IPS-20b (cell line): ENCODE measurements at regions not wholly inside any gene's neighbourhood (a gene's known extent, or its start where the extent isn't known, plus 50 kb on each side); places are given as distances from the start of the nearest gene placed in this dataset.

Source experiments
- H3K27ac ChIP-seq: one replicate; pipeline ENCODE4 v1.5.1; 2013; ENCODE audit warnings: low read length
- H3K27me3 ChIP-seq: 2 replicates; pipeline ENCODE4 v1.6.1; 2013; ENCODE audit warnings: mild to moderate bottlenecking, low read length, inconsistent platforms; ENCODE audit not compliant: insufficient read depth
- H3K36me3 ChIP-seq: 2 replicates; pipeline ENCODE4 v1.6.1; 2013; ENCODE audit warnings: low read depth, mild to moderate bottlenecking, inconsistent platforms, low read length, moderate library complexity; ENCODE audit not compliant: insufficient read depth
- H3K4me1 ChIP-seq: 2 replicates; pipeline ENCODE4 v1.6.1; 2013; ENCODE audit warnings: mild to moderate bottlenecking, control low read depth, inconsistent platforms, low read length, moderate library complexity; ENCODE audit not compliant: insufficient read depth
- H3K4me3 ChIP-seq: 2 replicates; pipeline ENCODE4 v1.5.1; 2013; ENCODE audit warnings: mild to moderate bottlenecking, low read length, inconsistent platforms
- H3K9ac ChIP-seq: 2 replicates; pipeline ENCODE4 v1.6.1; 2013; ENCODE audit warnings: low read depth, mild to moderate bottlenecking, inconsistent platforms, low read length, moderate library complexity
- H3K9me3 ChIP-seq: 2 replicates; pipeline ENCODE4 v1.6.1; 2013; ENCODE audit warnings: mild to moderate bottlenecking, low read depth, low read length, inconsistent platforms; ENCODE audit not compliant: insufficient read depth

DNA sequence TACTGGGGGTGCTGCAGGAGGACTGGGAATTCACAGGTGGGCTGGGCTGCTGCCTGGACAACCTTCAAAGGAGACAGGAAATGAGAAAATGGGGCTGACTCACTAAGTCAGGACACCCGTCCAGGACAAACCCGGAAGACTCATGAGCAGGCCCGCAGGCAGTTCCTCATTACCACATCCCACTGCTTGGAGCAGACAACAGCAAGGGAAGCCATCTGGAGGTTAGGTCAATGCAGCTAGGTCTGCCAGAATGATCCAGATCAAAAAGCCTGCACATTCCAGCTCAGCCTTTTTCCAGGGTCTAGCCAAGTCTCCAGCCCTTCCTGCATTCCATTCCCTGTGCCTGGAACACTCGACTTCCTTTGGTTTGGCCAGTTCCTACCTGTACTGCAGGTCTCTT lies 536.5 kb upstream of the CDH11 start:
- H3K27ac ChIP-seq: no peak overlapping the region

GRCh38 chr16:65657556-65657955 lies 535.7 kb upstream of the CDH11 start:
- peaks cover 2% of the 10 kb centered on the region; the same call in 1 of the 2 replicates for H3K4me1 ChIP-seq
- H3K9ac ChIP-seq: no peak overlapping the region
- H3K36me3 ChIP-seq: no peaks in the 10 kb centered on the region
- no peak overlapping the region for H3K27ac ChIP-seq
- H3K27me3 ChIP-seq: no peaks in the 10 kb centered on the region
- no peak overlapping the region for H3K4me3 ChIP-seq
- H3K9me3 ChIP-seq: no peaks in the 10 kb centered on the region

More for the DNA sequence above, 536.5 kb upstream of the CDH11 start:
- Histone ChIP-seq H3K4me1 (peaks cover 2% of the 10 kb centered on the region; the same call in 1 of the 2 replicates), H3K4me3 (no peak overlapping the region), H3K9me3 (no peaks in the 10 kb centered on the region), H3K27me3 (no peaks in the 10 kb centered on the region), H3K36me3 (no peaks in the 10 kb centered on the region), H3K9ac (no peak overlapping the region)

- H3K9me3 ChIP-seq: no peaks in the 10 kb centered on the region
- H3K27me3 ChIP-seq: no peaks in the 10 kb centered on the region
- no peak overlapping the region for H3K9ac ChIP-seq
- H3K4me1 ChIP-seq: peaks cover 2% of the 10 kb centered on the region; the same call in 1 of the 2 replicates
- no peak overlapping the region for H3K4me3 ChIP-seq
- no peak overlapping the region for H3K27ac ChIP-seq
- H3K36me3 ChIP-seq: no peaks in the 10 kb centered on the region
Measured at GRCh38 chr16:65657071-65657494, 535.2 kb upstream of the CDH11 start.

- no peak overlapping the region for H3K9ac ChIP-seq
- H3K4me1 ChIP-seq: peaks cover 2% of the 10 kb centered on the region; the same call in 1 of the 2 replicates
- no peak overlapping the region for H3K27ac ChIP-seq
Measured at GRCh38 chr16:65655802-65656201, 533.9 kb upstream of the CDH11 start.

GRCh38 chr16:65648101-65648500 lies 526.2 kb upstream of the CDH11 start:
- Histone ChIP-seq H3K4me3 (no peak overlapping the region), H3K9me3 (no peaks in the 10 kb centered on the region), H3K36me3 (no peaks in the 10 kb centered on the region), H3K4me1 (no peaks in the 10 kb centered on the region), H3K9ac (no peak overlapping the region), H3K27ac (no peak overlapping the region), H3K27me3 (no peaks in the 10 kb centered on the region)

More at GRCh38 chr16:65655802-65656201, 533.9 kb upstream of the CDH11 start:
- H3K27me3 ChIP-seq: no peaks in the 10 kb centered on the region
- no peak overlapping the region for H3K4me3 ChIP-seq
- H3K36me3 ChIP-seq: no peaks in the 10 kb centered on the region
- H3K9me3 ChIP-seq: no peaks in the 10 kb centered on the region

GRCh38 chr16:65644821-65645220 lies 523.0 kb upstream of the CDH11 start:
- H3K9me3 ChIP-seq: no peaks in the 10 kb centered on the region
- H3K4me1 ChIP-seq: no peaks in the 10 kb centered on the region

DNA sequence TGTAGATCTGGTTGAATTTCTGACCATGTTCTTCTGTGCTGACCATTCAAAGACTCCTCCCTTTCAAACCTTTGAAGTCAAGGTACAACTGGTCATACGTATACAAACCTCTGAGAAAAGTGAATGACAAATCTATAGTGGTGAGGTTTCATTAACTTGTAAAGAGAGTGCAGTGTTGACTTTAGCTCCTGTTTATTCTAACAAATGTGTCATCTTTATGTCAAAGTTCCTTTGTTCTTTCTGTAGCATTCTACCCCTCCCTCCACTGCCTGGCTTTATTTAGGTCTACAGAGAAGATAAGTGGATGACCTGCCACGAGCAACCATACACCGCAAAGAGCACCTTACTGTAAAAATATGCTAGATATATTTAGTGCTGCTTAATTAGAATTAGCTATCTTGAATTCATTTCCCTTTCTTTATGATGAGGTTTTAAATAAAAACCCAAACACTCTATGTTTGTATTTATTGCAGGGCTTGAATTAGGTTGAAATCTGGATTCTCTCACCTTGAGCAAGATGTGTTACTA lies 520.0 kb upstream of the CDH11 start:
- Histone ChIP-seq H3K27ac (no peak overlapping the region), H3K4me3 (no peak overlapping the region), H3K27me3 (no peaks in the 10 kb centered on the region), H3K9me3 (no peaks in the 10 kb centered on the region), H3K9ac (no peak overlapping the region), H3K4me1 (no peaks in the 10 kb centered on the region), H3K36me3 (no peaks in the 10 kb centered on the region)

More at GRCh38 chr16:65644821-65645220, 523.0 kb upstream of the CDH11 start:
- H3K4me3 ChIP-seq: no peak overlapping the region
- H3K9ac ChIP-seq: no peak overlapping the region
- no peaks in the 10 kb centered on the region for H3K36me3 ChIP-seq
- no peak overlapping the region for H3K27ac ChIP-seq
- H3K27me3 ChIP-seq: no peaks in the 10 kb centered on the region

DNA sequence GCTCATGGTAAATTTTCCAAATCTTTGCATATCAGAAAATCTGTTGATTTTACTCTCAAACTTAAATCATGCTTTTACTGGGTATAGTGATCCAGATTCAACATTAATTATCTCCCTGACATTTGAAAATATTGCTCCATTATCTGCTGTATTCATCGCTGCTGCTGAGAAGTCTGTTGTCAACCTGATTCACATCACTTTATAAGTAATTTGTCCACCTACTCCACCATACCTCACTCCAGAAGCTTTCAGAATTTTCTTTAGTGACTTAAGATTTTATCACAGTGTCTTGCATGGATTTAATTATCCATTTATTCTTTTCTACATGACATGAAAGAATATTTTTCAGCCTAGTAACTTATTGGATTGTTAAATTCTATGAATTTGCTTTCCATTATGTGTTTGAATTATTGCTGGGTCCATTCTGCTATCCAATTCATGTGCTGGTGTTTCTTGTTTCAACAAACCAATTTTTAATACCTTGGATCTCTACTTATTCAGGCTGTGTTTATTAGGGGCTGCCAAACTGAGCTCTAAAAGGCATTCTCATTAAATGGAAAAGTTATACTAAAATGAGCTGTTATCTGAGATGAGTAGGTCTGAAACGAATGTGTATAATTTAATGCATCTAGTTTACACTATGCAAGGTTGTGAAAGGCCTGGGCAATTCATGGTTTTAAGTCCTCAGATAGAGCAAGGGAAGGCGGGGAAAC lies 519.3 kb upstream of the CDH11 start:
- Histone ChIP-seq H3K27me3 (no peaks in the 10 kb centered on the region), H3K9me3 (no peaks in the 10 kb centered on the region), H3K4me3 (no peak overlapping the region)

DNA sequence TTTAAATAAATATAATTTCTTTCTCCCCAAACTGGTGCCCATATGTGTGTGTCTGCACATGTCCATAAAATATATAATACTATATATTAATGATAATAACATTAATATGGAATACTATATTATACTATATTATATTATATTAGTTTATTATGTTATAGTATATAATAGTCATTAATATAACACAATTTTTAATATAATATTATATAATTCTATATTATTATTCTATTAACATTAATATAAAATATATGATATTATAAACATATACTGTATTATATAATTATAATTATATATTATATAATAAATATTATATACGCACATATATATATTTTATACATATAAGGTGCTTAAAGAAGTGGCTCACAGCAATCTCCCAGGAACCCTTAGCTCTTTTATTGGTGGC lies 513.0 kb upstream of the CDH11 start:
- Histone ChIP-seq H3K9ac (no peak overlapping the region), H3K4me3 (no peak overlapping the region), H3K27me3 (no peaks in the 10 kb centered on the region), H3K9me3 (no peaks in the 10 kb centered on the region), H3K27ac (no peak overlapping the region), H3K4me1 (no peaks in the 10 kb centered on the region), H3K36me3 (no peaks in the 10 kb centered on the region)

More for the DNA sequence above, 519.3 kb upstream of the CDH11 start:
- Histone ChIP-seq H3K36me3 (no peaks in the 10 kb centered on the region), H3K27ac (no peak overlapping the region), H3K9ac (no peak overlapping the region), H3K4me1 (no peaks in the 10 kb centered on the region)

DNA sequence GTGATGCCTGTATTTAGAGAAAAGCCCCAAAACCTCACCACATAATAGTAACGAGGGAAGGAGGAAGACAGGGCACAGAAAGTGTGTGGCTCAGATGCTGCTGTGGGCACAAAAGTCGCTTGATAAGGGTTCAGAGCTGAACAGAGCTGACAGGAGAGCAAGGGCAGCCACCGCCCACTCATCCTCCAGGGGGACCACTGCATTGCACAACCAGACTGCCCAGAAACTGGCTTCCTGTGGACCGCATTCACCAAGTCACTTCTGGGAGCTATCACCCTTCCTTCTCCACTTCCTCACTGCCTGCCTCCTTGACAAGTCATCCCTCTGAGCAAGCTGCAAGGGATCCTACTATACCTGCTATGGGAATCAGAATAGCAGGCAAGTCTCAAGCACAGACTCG lies 512.4 kb upstream of the CDH11 start:
- Histone ChIP-seq H3K36me3 (no peaks in the 10 kb centered on the region), H3K9me3 (no peaks in the 10 kb centered on the region), H3K4me1 (no peaks in the 10 kb centered on the region), H3K9ac (no peak overlapping the region), H3K27ac (no peak overlapping the region), H3K4me3 (no peak overlapping the region), H3K27me3 (no peaks in the 10 kb centered on the region)

GRCh38 chr16:65624666-65625065 lies 502.8 kb upstream of the CDH11 start:
- Histone ChIP-seq H3K27ac (no peak overlapping the region), H3K9ac (no peak overlapping the region), H3K36me3 (no peaks in the 10 kb centered on the region), H3K27me3 (no peaks in the 10 kb centered on the region), H3K4me1 (no peaks in the 10 kb centered on the region), H3K4me3 (no peak overlapping the region), H3K9me3 (no peaks in the 10 kb centered on the region)

DNA sequence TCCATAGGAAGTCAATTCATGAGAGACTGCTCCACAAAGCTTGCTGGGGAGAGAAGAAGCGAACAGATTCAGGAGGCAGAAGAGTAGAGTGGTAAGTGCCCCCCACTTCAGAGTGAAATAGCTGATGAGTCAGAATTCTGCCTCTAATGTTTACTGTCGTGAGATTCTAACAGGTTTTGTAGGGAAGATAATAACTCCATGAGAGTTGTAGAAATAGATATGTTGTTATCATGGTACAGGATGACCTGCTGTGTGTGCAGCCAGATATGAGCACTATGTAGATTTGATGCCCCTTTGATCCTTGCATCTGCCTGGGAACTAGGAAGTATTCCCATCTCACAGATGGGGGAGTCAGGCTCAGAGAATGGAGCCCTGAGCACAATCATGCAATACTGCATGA lies 502.4 kb upstream of the CDH11 start:
- H3K4me3 ChIP-seq: no peak overlapping the region
- H3K27me3 ChIP-seq: no peaks in the 10 kb centered on the region
- no peaks in the 10 kb centered on the region for H3K4me1 ChIP-seq
- H3K9ac ChIP-seq: no peak overlapping the region
- H3K9me3 ChIP-seq: no peaks in the 10 kb centered on the region
- H3K36me3 ChIP-seq: no peaks in the 10 kb centered on the region
- H3K27ac ChIP-seq: no peak overlapping the region
